CD4-positive, alpha-beta T cell treated with Interleukin-4 for 4 hours (primary cell): ENCODE measurements at regions not wholly inside any gene's neighbourhood (a gene's known extent, or its start where the extent isn't known, plus 50 kb on each side); places are given as distances from the start of the nearest gene placed in this dataset.

Experiments used
- DNase-seq: peaks from one replicate; pipeline ENCODE4 v3.0.0-alpha.2; 2020

DNA sequence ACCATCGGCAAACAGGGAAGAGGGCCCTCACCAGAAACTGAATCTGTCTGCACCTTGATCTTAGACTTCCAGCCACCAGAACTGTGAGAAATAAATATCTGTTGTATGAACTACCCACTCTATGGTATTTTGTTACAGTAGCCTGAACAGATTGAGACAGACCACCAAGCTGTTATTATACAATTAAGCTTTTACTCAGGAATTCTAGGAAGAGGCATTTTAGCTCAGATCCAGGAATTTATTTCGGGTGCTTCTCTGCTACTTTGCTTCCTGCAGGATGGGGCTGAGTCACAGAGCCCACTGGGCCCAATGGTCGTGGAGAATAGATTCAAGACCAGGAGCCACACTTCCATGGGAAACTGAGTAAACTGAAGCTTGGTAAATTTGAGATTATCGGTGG, 145.5 kb upstream of the PFN2 start:
- DNase-seq = no peak

DNA sequence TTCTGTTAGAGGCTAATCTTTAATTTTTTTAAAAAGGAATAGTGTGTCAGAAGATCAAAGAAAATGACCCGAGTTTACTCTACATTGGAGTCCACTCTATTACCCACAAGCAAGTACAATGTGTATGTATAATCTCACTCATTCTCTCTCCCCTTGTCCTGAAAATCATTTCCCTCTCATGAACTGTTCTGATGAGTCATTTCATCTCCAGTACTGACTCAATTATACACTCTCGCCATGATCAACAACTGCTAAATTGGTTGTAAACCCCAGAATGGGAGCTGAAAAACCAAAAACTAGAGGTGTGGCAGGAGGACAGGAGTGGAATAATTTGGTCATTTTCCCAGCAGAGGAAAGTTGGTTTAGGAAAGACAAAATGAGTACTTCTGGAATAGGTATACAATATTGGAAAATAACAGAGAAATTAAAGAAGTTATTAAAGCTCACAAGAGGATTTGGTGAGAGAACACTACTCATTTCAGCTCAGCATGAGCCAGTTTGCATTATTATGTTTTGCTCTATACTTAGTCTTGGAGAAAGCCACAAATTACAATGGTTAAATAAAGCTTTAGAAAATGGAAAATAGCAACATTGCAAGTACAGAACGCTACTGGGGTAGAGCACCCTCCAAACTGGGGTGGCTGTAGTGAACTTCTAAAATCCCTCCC, 144.3 kb upstream of the PFN2 start:
- DNase-seq = no peak

DNA sequence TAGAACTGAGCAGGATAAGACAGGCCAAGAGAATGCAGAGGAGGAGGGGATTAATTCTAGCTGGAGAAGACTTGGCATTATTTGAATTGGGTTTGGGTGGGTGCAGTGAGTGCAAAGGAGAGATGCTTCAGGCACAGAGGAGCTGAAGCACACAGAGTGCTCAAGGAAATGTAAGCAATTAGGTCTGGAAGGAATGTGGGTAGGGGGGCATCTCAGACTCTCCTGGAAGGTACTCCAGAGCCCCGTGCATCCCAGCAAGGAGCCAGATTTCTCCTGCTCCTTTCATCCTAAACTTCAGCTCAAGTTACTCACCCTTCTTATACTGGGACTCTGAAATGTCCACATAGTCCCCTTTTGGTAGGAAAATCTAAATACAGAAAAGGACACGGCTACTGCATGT, 143.6 kb upstream of the PFN2 start:
- no peak for DNase-seq

DNA sequence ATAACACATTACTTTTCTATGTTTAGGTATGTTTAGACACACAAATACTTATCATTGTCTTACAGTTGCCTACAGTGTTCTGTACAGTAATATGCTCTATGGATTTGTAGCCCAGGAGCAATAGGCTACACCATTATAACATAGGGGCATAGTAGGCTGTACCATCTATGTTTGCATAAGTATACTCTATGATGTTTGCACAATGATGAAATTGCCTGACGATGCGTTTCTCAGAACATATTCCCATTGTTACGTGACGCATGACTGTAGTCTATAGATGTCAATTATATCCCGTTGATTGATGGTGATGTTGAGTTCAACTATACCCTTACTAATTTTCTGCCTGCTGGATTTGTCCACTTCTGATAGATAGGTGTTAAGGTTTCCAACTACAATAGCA, 139.4 kb upstream of the PFN2 start:
- no peak for DNase-seq

DNA sequence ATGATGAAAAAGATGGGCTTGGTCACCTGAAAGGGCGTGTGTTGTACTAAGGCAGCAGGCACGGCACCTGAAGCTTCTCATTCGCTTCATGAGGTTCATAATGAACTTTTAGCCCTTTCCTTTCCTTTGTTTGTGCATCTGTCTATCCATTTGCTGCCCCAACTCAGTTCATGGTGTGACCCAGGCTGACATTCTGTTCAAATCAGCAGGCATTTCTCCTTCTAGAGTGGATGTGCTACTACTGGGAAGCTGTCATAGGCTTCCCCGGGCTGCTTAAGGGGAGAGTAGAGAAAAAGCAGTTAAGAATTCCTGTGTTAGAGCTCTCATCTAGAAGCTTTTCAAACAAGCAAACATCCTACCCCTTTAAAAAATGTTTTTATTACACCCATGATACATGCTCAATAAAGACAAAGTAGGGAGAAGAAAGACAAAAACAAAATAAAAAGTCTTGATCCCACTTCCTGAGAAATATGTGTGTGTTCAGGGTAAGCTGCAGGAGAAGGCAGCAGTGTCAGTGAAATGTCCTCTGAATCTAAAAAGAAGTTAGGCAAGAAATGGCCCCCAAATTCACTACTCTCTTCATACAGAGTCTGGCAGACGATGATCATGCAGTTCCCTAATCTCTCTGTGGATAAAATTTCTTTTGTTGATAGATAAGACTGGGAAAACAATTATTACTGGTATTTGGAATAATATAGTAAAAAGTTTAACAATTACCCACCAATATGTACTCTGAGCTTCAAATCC, 136.9 kb upstream of the PFN2 start:
- DNase-seq = no peak

DNA sequence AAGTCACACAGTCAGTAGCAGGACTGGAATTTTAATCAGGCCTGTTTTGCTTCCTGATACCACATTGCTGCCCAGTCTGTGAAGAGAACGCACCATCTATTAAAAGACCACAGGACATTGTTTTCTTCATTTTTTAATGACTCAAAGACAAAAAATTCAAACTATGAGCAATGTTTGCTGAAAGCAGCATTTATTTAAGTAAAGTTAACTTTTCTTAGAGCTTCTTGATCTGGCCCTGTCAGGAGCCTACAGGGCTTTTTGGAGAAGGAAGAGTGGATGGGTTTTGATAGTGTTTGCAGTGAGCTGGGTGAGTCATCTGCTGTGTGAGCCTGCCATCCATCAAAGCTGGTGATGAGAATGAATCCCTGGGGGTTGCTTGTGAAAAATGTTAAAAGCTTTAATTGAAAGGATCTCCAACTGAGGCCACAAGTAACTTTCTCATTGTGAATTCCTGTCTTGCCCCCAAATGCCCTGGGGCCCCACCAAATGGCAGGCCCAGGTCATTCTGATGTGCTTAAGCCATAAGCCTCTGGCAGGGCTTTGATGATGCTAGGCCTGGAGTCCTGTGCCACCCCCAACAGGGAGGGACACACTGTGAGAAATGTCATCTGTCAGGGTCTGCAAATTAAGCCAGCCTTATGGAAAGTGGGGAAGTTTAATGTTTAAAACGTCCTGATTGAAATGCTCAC, 136.2 kb upstream of the PFN2 start:
- no peak for DNase-seq

DNA sequence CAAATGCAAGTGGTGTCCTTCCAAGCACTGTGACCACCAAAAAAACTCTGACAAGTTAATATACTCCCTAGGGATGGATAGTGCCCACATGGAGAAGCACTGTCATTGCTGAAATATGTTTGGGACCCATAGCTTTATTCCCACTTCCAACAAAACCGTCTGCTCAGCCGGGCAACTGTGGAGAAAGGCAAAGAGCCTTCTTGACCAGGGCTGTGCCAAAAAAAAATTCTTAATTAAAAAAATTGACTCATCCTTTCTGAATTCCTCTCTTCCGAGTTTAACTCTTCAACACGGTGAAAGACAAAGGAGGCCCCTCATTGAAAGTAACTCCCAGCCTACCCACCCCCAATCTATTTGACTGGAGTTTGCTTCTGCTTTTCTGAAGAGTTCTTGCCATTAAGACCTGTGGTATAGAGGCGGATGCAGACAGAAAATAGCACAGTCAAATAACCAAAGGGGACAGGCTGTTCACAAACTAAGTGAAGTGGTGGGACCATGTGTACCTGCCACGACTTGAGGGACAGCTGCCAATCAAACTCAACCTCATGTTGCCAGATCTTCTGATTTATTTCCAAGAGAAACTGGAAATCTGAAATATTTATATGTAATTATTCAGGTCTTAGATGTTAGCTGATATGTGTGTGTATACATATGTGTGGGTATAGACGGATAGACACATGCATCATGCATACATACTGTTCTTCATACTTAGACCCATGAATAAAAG, 135.4 kb upstream of the PFN2 start:
- no peak for DNase-seq

DNA sequence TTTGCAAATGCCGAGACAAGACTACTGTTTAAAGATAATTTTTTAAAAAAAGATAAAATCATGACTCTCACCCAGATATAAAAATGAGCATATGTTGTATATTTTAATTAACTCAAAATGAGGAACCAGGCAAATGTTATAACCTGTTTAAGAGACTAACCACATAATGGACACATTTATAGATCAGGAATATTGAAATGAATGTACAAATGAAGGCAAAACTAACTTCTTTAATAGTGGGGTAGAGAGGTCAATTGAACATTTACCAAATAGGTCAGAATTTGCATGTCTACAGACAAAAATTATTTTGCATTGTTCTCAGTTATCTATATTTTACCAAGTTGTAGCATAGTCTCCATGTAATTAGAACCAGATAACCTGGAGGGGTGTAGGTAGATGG, 134.3 kb upstream of the PFN2 start:
- no peak for DNase-seq

DNA sequence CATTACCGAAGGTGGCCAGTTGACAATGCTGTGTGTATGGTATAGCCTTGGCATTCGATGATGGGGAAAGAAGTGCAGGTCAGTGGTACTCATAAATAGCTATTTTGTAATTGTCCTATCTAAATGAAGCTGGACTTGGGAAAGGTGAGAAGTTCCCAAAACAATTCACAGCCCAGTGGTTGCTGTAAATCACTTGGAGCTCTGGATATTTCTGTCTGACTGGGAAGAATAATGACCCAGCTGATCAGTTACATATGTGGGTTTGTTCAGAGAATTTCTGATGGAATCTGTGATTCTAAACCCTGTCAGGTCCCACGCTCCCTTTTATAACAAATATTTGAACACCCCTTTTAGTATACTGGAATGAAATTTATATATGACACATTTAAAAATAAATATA, 133.9 kb upstream of the PFN2 start:
- DNase-seq = no peak

DNA sequence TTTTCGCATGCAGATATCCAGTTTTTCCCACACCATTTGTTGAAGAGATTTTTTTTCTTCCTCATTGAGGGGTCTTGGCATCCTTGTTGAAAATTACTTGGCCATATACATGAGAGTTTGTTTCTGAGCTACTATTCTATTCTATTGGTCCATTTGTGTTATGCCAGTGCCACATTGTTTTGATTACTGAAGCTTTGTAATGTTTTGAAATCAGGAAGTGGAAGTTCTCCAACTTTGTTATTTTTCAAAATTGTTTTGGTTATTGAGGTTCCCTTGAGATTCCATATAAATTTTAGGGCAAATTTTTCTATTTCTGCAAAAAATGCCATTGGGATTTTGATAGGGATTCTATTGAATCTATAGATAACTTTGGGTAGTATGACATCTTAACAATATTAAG, 130.3 kb upstream of the PFN2 start:
- no peak for DNase-seq

DNA sequence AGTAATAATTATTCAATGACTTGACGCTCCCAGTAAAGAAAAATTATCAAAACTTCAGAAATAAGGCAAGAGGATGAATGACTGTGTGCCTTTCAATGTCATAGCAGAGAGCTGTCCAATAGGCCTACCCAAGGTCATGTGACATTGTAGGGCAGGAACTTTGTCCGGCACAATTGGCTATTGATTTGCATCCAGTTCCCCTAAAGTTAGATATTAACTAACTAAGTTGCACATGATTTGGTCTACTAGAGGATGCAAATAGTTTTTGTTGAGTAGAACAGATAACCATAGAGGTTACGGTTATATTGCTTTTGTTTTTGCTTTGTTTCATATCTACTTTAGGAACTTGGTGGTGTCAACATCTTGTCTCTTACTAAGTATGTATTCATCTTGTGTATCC, 127.9 kb upstream of the PFN2 start:
- DNase-seq = no peak

DNA sequence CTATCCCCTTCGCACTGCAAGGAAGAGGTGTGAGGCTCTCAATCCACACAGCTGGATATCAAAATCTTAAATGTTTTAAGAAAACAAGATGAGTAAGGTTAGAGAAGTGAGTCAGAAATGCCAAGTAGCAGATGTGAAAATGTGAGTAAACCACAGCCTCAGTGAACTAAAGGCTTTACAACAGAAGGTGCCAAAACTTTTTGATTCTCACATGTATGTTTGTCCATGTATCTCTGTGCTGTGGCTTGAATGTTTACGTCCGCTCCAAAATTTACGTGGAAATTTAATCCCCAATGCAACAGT, 126.8 kb upstream of the PFN2 start:
- no peak for DNase-seq

DNA sequence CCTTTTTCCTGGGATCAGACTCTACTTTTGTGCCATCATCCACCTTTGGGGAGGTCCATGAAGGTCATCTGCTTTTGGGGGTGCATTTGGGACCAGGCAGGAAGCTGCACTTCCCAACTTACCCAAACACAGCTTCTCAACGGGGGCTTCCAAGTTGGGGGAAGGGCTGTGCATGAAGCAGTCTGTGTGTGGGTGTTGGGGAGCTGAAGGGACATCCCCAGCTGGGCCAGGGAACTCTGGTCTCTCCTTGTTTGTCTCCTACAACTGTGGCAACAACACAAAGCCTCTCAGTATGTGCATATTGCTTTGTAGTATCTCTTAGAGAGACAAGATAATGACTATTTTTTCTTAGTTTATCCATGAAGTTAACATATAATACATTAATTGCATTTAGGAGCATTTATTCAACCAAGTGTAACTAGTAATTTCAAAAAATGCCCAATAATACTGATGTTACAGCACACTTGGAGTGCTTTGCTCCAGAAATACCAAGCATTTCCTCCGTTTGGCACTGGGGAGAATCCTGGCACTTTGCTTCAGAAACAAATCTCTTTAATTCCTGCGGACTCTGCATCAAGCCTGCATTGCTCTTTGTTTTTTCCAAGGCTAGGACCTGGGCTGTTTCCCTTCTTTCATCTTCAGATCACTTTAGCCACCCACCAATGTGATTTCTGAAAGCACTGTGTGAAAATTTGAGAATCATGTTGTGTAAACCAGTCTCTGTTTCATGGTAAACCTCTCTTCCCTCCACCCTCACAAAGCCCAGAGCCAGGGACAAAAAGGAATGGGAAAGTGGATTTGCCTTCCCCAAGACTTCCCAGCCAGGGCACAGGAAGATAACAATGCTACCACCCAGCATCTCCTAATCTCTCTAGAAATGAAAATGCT, 126.2 kb upstream of the PFN2 start:
- no peak for DNase-seq

DNA sequence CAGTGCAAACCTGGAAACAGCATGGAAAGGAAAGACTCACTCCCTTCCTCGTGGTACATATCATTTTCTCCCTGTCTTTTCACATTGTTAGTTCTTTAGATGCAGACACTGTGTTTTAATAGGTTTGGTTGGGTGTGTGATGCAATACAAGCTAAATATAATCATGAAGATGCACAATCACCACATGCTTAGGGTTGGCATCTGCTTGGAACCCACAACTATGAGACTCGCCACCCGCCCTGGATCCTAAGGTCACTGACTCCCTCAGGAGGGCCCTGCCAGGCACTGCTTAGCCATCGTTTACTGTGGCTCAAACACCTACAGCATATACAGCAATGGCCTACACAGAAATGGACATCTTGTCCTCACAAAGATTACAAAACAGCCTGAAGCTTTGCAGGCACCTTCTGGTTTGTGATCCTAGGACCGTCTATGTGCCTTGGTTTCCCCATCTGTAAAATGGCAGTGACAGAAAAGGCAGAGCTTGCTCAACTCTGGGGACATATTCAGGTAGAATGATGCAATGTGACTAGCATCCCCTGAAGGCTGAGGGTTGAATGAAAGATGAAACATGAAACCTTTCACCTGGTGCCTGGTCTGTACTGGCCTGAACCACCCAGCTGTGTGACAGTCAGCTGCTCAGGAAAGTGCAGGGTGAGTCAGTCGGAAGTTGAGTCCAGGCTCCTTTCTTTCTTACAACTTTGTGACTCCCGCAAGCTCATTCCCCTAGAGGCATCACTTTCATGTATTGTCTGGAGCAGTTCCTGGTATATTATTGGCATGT, 123.6 kb upstream of the PFN2 start:
- no peak for DNase-seq

DNA sequence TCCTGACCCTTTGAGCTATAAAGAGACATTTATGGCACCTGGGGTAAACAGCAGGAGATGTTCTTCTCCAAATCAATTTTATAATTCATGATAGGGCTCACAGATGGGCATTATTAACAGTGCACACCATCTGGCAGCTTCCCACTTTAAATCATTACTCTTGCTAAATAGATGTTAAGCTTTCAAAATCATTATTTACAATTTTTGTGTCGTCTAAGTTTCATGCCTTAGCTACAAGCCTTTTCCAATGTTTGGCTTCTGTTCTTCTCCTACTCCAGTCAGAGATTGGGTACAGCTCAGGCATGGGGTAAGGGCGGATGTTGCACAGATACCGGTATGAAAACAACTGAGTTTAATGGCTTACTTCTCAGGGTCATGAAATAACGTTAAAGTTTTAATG, 120.9 kb upstream of the PFN2 start:
- DNase-seq = no peak

DNA sequence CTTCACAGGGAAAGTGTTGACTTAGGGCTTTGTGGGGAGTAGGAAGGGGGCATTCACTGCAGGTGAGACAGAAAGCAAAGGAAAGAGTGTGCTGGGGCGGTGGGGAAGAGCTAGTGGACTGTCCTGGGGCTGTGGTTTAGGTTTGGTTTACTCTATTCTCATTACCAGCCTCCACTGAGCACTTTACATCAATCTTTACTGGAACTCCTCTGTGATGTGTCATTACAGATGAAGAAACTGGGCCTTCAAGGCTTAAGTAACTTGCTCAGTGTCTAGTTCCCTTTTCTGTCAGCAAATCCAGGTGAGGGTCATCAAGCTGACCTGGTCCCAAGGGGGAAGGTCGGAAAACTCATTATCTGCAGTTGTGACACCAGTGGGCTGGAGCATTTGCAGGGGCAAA, 120.2 kb upstream of the PFN2 start:
- no peak for DNase-seq

DNA sequence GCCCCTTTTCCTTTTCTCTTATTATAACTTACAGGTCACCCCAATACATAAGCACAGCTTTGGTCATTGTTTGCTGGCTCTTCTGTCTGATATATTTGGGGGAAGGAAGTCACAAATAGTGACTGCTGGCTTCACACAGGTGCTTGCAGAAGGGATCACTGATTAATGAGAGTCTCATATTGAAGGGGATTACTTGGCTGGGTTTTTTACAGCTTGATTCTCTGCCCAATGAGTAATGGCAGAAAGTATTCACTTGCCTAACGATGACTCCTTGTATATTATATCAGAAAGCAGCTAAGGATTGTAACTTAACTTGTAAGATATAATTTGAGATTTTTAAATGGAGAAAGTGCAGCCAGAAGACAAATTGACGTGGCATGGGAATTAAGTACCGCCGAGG, 119.3 kb upstream of the PFN2 start:
- no peak for DNase-seq

DNA sequence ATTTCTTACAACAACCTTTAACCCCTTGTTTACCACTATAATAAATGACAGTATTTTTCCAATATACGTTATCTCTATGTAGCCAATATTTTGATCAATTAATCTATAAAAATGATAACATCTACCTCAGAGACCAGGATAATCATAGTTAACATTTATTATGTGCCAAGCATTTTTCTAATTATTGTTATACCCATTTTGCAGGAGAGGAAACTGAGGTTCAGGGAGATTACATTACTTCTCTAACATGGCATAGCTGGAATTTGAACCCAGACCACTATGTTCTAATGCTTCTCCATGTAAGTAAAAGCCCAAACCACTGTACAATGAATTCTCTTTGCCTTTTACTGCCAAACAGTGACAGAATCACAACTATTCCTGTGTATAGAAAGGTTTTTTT, 113.4 kb upstream of the PFN2 start:
- no peak for DNase-seq

DNA sequence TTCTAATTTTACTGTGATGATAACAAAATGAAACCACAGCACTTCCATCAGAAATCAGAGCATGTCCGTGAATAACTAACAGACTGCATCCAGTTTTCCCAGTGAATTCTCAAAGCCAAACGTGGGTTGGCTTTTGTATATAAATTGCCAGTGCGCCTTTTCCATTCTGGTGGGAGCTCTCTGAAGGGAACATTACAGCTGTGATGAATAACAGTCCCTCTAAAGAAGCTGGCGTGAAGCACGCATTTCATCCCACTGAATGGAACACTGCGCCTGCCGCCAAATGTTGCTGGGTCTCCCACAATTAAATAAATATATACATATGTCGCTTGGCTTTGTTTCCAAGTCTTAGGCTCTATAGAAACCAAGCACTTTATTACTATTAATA, 113.0 kb upstream of the PFN2 start:
- no peak for DNase-seq

DNA sequence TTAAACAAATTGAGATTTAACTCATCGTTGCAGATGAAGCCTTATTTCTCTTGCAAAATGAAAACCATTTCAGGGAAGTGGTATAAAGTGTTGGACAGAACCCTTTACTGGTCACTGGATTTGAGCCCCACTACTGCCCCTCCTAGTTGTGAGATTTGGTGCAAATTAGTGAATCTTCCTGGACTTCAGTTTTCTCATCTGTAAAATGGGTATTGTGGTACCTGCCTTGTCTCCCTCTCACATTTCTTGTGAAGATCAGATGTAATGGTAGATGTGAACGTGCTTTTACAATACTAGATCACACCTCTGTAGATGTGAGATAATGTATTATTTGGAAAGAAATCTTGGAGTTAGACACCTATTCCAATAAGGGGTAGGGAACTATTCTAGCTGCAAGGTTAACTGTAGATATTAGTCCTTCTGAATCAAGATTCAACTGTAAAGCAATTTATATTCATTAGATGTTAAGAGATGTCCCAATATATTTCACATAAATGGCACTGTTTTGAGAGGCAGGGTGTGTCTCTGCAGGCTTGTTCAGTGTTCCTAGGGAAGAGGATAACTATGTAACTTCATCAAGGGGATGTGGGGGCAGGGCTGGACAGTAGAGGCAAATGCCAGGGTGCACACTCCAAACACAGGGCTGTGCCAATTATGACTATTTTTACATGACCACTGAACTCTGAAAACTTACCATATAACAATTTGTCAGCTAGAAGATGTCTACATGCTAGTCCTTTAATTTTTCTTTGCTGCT, 112.4 kb upstream of the PFN2 start:
- no peak for DNase-seq

DNA sequence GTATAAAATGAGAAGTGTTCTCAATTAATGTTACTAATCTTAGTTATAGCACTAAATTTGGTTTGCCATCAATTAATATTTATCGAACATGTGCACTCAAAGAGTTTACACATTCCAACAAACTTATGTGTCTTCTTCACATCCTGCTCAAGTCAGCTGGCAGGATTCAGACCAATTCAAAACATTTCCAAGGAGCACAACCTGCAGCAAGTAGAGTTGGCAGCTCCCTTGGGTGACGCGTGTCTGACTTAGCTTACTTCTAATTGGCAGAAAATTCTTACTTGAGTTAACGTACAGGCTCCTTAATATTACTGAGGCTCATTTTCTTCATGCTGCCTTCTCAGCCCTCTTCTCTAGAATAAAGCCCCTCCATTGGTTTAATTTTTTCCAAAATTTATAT, 110.4 kb upstream of the PFN2 start:
- no peak for DNase-seq
